T-helper 17 cell (primary cell): ENCODE measurements at regions not wholly inside any gene's neighbourhood (a gene's known extent, or its start where the extent isn't known, plus 50 kb on each side); places are given as distances from the start of the nearest gene placed in this dataset.

Experiments used
- ATAC-seq: fragments of 150-1000 bp; cut with Tn5 transposase; 2 replicates; pipeline ENCODE4 v1.10.0; 2021; ENCODE audit warnings: mild to moderate bottlenecking, moderate library complexity
- DNase-seq, 3 donors: peaks; one replicate each; pipeline versions ENCODE4 v3.0.0 to v3.0.0-alpha.2; 2020 to 2021
- H3K9me3 ChIP-seq: one replicate; pipeline ENCODE4 v1.7.0; 2013; ENCODE audit warnings: low read length, mild to moderate bottlenecking; ENCODE audit not compliant: control insufficient read depth, poor library complexity, severe bottlenecking
- H3K27ac Mint-ChIP-seq: one replicate; pipeline ENCODE4 v1.8.0; 2022; ENCODE audit warnings: mild to moderate bottlenecking, moderate library complexity, mixed read lengths
- H3K27me3 Mint-ChIP-seq: one replicate; pipeline ENCODE4 v1.8.0; 2022; ENCODE audit warnings: mixed read lengths
- H3K36me3 Mint-ChIP-seq: one replicate; pipeline ENCODE4 v1.8.0; 2022; ENCODE audit warnings: low read depth, mixed read lengths
- H3K4me1 Mint-ChIP-seq: one replicate; pipeline ENCODE4 v1.8.0; 2022; ENCODE audit warnings: mild to moderate bottlenecking, mixed read lengths
- H3K4me3 Mint-ChIP-seq: one replicate; pipeline ENCODE4 v1.8.0; 2022; ENCODE audit warnings: mild to moderate bottlenecking, moderate library complexity, mixed read lengths

GRCh38 chr11:15710580-15711275 lies 596.0 kb downstream of the INSC start:
- Mint-ChIP-seq H3K27ac (no peak overlapping the region), H3K4me3 (no peak overlapping the region), H3K27me3 (no peaks in the 10 kb centered on the region), H3K36me3 (no peaks in the 10 kb centered on the region), H3K4me1 (no peaks in the 10 kb centered on the region)
- ATAC-seq (no peak), DNase-seq (no peak)
- H3K9me3 ChIP-seq = no peaks in the 10 kb centered on the region

GRCh38 chr11:15711311-15711710 lies 596.6 kb downstream of the INSC start:
- H3K36me3 Mint-ChIP-seq = no peaks in the 10 kb centered on the region
- no peaks in the 10 kb centered on the region for H3K9me3 ChIP-seq
- no peak overlapping the region for H3K4me3 Mint-ChIP-seq
- H3K27ac Mint-ChIP-seq = no peak overlapping the region
- H3K27me3 Mint-ChIP-seq = no peaks in the 10 kb centered on the region
- DNase-seq (no peak), ATAC-seq (no peak)
- no peaks in the 10 kb centered on the region for H3K4me1 Mint-ChIP-seq

- ATAC-seq = no peak
- no peak overlapping the region for H3K27ac Mint-ChIP-seq
- no peak overlapping the region for H3K4me3 Mint-ChIP-seq
- H3K4me1 Mint-ChIP-seq = no peaks in the 10 kb centered on the region
- H3K9me3 ChIP-seq = no peaks in the 10 kb centered on the region
- DNase-seq = no peak
- H3K27me3 Mint-ChIP-seq = peaks cover 12% of the 10 kb centered on the region
- no peaks in the 10 kb centered on the region for H3K36me3 Mint-ChIP-seq
Measured at GRCh38 chr11:15714641-15715399, 600.1 kb downstream of the INSC start.

- no peak overlapping the region for H3K27ac Mint-ChIP-seq
- H3K4me3 Mint-ChIP-seq = no peak overlapping the region
- no peak for ATAC-seq
Measured at GRCh38 chr11:15716550-15716949, 601.8 kb downstream of the INSC start.

DNA sequence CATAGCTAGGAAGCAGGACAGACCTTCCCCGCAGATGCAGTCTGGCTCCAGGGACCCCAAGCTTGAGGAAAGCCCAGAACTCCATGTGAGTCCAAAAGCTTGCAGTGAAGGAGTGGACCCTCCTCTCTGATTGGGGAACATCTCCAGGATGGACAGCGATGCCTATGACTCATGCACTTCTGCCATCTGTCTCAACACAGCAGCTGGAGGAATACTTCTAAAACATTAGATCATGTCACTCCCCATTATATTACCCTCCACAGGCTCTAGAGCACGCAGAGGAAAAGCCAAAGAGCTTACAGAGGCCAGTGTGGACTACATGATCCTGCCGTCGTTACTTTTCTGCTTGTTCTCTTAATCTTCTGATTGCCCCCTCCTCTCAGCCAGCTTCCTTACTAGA lies 605.7 kb downstream of the INSC start:
- no peaks in the 10 kb centered on the region for H3K36me3 Mint-ChIP-seq
- ATAC-seq (no peak), DNase-seq (no peak)
- H3K4me1 Mint-ChIP-seq = no peaks in the 10 kb centered on the region
- no peak overlapping the region for H3K27ac Mint-ChIP-seq
- H3K4me3 Mint-ChIP-seq = no peak overlapping the region
- H3K9me3 ChIP-seq = no peaks in the 10 kb centered on the region
- peaks cover 15% of the 10 kb centered on the region for H3K27me3 Mint-ChIP-seq

More at GRCh38 chr11:15716550-15716949, 601.8 kb downstream of the INSC start:
- Mint-ChIP-seq H3K27me3 (peaks cover 12% of the 10 kb centered on the region), H3K36me3 (no peaks in the 10 kb centered on the region), H3K4me1 (no peaks in the 10 kb centered on the region)
- H3K9me3 ChIP-seq = no peaks in the 10 kb centered on the region
- DNase-seq = no peak

GRCh38 chr11:15723966-15724365 lies 609.2 kb downstream of the INSC start:
- ATAC-seq (no peak), DNase-seq (no peak)
- H3K36me3 Mint-ChIP-seq = no peaks in the 10 kb centered on the region
- no peaks in the 10 kb centered on the region for H3K4me1 Mint-ChIP-seq
- H3K9me3 ChIP-seq = no peaks in the 10 kb centered on the region
- H3K4me3 Mint-ChIP-seq = no peak overlapping the region
- H3K27ac Mint-ChIP-seq = no peak overlapping the region
- peaks cover 10% of the 10 kb centered on the region for H3K27me3 Mint-ChIP-seq

GRCh38 chr11:15724601-15725000 lies 609.9 kb downstream of the INSC start:
- DNase-seq = no peak
- no peaks in the 10 kb centered on the region for H3K36me3 Mint-ChIP-seq
- H3K27me3 Mint-ChIP-seq = peaks cover 7% of the 10 kb centered on the region
- H3K27ac Mint-ChIP-seq = no peak overlapping the region
- no peaks in the 10 kb centered on the region for H3K4me1 Mint-ChIP-seq
- H3K4me3 Mint-ChIP-seq = no peak overlapping the region
- ATAC-seq = no peak
- no peaks in the 10 kb centered on the region for H3K9me3 ChIP-seq

DNA sequence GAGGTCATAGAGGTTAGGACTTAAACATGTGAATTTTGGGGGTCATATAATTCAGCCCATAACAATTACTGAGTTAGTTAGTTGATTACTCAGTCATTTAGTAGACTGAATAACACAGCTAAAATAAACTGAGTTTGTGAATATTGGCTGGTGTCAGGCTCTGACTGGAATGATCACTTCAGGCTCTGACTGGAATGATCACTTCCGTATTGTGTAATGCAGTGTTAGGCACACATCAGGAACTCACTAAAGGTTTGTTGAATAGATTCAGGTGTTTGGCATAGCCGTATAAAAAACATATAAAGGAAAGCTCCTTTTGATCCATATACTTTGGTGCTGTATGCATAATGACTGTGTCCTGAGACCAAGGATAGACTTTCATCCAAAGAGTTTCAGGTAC lies 610.5 kb downstream of the INSC start:
- no peak for ATAC-seq
- Mint-ChIP-seq H3K27ac (no peak overlapping the region), H3K4me1 (no peaks in the 10 kb centered on the region)

DNA sequence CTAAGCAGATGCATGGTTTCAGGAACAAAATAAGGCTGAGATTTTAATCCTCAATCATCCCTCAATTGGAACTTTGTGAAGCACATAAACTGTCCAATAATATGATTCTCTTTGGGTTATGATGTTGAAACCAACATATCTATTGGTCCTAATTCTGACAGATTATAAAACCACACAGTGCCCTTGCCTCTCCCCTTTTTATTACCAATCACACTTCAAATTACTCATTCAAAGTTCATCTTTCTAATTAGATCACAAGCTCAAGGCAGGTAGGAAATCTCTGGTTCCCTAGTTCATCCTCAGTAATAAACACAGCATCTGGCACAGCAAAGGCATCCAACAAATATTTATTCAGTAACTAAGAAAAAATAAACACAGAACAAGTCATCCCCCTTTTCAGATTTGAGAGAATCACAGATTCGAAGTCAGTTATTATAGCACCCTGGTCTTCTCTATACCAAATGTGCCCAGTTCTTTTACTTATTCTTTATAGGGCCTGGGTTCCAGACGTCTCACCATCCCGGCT lies 611.6 kb downstream of the INSC start:
- DNase-seq = no peak
- Mint-ChIP-seq H3K27ac (no peak overlapping the region), H3K4me3 (no peak overlapping the region), H3K27me3 (peaks cover 11% of the 10 kb centered on the region), H3K36me3 (no peaks in the 10 kb centered on the region), H3K4me1 (no peaks in the 10 kb centered on the region)
- H3K9me3 ChIP-seq = no peaks in the 10 kb centered on the region
- no peak for ATAC-seq

More for the DNA sequence above, 610.5 kb downstream of the INSC start:
- H3K9me3 ChIP-seq = no peaks in the 10 kb centered on the region
- DNase-seq = no peak
- Mint-ChIP-seq H3K36me3 (no peaks in the 10 kb centered on the region), H3K4me3 (no peak overlapping the region), H3K27me3 (peaks cover 11% of the 10 kb centered on the region)

DNA sequence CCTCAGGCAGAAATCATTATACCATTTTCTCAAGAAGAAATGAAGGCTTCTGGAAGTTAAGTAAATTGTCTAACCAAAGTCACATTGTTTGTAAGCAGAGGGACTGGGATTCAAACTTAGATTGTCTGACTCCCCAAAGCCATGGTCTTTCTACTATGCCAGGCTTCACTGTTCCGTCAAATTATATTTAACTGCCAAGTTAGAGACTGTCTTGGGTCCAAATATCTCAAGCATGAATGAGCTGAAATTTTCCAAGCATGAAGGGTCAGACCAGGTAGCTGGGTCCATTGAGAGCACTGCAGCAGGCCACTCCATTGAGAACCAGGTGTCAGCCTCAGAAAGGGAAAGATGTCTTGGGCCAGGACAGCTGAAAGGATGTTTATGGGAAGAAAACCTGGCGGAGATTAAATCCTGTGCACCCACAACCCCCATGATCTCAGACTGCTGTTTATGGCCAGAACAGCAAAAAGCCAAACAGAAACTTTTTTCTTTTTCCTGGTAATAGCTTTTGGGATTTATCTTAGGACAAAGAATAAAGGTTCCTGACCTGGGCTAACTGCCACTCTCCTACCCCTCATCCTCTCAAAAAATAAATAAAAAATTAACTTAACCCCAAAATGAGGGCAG lies 612.3 kb downstream of the INSC start:
- Mint-ChIP-seq H3K36me3 (no peaks in the 10 kb centered on the region), H3K4me3 (no peak overlapping the region), H3K27me3 (peaks cover 11% of the 10 kb centered on the region), H3K4me1 (no peaks in the 10 kb centered on the region), H3K27ac (no peak overlapping the region)
- DNase-seq (no peak), ATAC-seq (no peak)
- no peaks in the 10 kb centered on the region for H3K9me3 ChIP-seq

DNA sequence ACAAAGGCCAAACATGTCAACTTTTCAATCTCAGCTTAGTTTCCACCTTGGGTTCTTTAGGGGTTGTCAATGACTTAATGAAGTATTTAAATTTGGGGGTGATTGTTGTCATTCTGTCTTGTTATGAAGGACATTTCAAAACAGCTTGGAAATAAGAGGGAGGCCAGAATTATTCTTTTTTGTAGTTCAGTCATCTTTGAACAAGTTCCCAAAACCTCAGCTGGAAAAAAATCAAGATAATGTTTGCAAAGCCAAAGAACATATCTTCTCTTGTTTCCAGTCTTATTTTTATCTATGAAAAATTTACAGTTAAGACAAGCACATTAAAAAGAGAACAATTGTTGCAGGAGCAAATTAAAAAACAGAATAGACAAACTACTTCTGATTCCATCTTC lies 612.8 kb downstream of the INSC start:
- no peaks in the 10 kb centered on the region for H3K36me3 Mint-ChIP-seq
- no peaks in the 10 kb centered on the region for H3K9me3 ChIP-seq
- H3K4me3 Mint-ChIP-seq = no peak overlapping the region
- no peak overlapping the region for H3K27ac Mint-ChIP-seq
- no peaks in the 10 kb centered on the region for H3K4me1 Mint-ChIP-seq
- peaks cover 11% of the 10 kb centered on the region for H3K27me3 Mint-ChIP-seq
- DNase-seq = no peak
- no peak for ATAC-seq

GRCh38 chr11:15728207-15728606 lies 613.5 kb downstream of the INSC start:
- Mint-ChIP-seq H3K4me1 (no peaks in the 10 kb centered on the region), H3K4me3 (no peak overlapping the region), H3K36me3 (no peaks in the 10 kb centered on the region), H3K27ac (no peak overlapping the region), H3K27me3 (peaks cover 11% of the 10 kb centered on the region)
- ATAC-seq = no peak
- no peak for DNase-seq
- H3K9me3 ChIP-seq = no peaks in the 10 kb centered on the region

DNA sequence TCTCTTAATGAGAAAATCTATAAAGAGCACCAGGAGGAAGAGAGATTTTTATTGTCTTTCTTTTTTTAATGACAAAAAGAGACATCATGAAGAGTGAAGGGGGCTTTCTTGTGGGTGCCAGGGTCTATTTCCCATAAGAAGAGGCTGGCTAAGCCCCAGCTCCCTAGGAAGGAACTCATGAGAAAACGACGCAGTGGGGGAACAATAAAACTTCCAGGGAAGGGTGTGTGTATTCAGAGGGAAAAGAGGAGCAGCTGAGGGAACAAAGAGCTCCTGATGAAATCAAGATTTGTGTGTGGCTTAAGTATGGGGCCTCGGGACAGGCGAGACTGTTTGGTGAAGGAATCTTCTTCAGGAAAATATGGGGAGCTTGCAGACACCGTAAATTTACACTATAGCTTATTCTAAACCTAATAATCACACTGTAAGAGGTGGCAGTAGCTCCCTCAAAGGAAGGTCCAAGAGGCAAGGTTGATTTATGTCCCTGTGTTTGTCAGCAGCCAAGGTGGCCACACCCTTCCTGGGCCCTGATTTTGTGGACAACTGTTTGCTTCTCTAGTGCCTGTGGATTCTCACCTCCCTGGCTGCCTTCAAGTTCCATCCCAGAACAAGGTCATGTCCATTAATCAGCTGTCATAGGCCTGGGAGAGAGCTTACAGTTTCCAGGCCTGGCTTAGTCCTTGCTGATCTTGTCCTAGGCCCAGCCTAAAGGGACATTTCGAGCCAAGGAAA lies 615.7 kb downstream of the INSC start:
- Mint-ChIP-seq H3K4me3 (no peak overlapping the region), H3K27ac (no peak overlapping the region), H3K36me3 (no peaks in the 10 kb centered on the region), H3K27me3 (peaks cover 16% of the 10 kb centered on the region), H3K4me1 (no peaks in the 10 kb centered on the region)
- H3K9me3 ChIP-seq = no peaks in the 10 kb centered on the region
- ATAC-seq (no peak), DNase-seq (no peak)
